CD14-positive monocyte (primary cell): ENCODE measurements at regions not wholly inside any gene's neighbourhood (a gene's known extent, or its start where the extent isn't known, plus 50 kb on each side); places are given as distances from the start of the nearest gene placed in this dataset.
A peak's percentile ranks its signal among the peaks of the same experiment; 100 is the strongest.

Experiments used
- DNase-seq, 3 donors: peaks; one replicate each; pipeline ENCODE4 v3.0.0-alpha.2; 2011 to 2022
- H2AFZ ChIP-seq: 2 replicates; pipeline ENCODE4 v1.6.0; 2012; ENCODE audit warnings: mild to moderate bottlenecking, low read depth, low read length, inconsistent platforms; ENCODE audit not compliant: insufficient read depth, poor library complexity, severe bottlenecking
- H3K27ac ChIP-seq, 2 donors: 1 replicate in 1 of 2; 2 replicates in 1 of 2; pipeline ENCODE4 v1.5.1; 2012 to 2013; ENCODE audit warnings: low read length in 2 of 2, control low read depth in 1 of 2, inconsistent platforms in 1 of 2, low read depth in 1 of 2, mild to moderate bottlenecking in 1 of 2
- H3K27me3 ChIP-seq, 2 donors: one replicate each; pipeline versions ENCODE4 v1.6.0 to v1.6.1; 2011 to 2013; ENCODE audit warnings: low read length in 2 of 2; ENCODE audit not compliant: control insufficient read depth in 2 of 2, insufficient read depth in 2 of 2
- H3K36me3 ChIP-seq, 2 donors: replicated peaks in 1 of 2; 1 replicate in 1 of 2; 2 replicates in 1 of 2; pipeline versions ENCODE4 v1.5.1 to v1.6.1; 2012 to 2013; ENCODE audit warnings: low read length in 2 of 2, control low read depth in 1 of 2, inconsistent platforms in 1 of 2, mild to moderate bottlenecking in 1 of 2; ENCODE audit not compliant: insufficient read depth in 2 of 2, control insufficient read depth in 1 of 2
- H3K4me1 ChIP-seq, 2 donors: 1 replicate in 1 of 2; 2 replicates in 1 of 2; pipeline versions ENCODE4 v1.5.1 to v1.6.1; 2012 to 2013; ENCODE audit warnings: low read length in 2 of 2, control low read depth in 1 of 2, inconsistent platforms in 1 of 2, mild to moderate bottlenecking in 1 of 2, moderate library complexity in 1 of 2; ENCODE audit not compliant: insufficient read depth in 2 of 2, control insufficient read depth in 1 of 2
- H3K4me2 ChIP-seq: replicated peaks from 2 replicates; pipeline ENCODE3; 2012; ENCODE audit warnings: low read length, moderate library complexity, mild to moderate bottlenecking; ENCODE audit not compliant: poor library complexity, severe bottlenecking; ENCODE audit errors: extremely low read depth
- H3K4me3 ChIP-seq, 3 experiments: fragments of 200-600 bp in 1 of 3; sonication (generic) in 1 of 3; replicated peaks in 1 of 3; 1 replicate in 2 of 3; 2 replicates in 1 of 3; pipeline ENCODE4 v1.5.1; 2011 to 2013; ENCODE audit warnings: low read length in 3 of 3, mild to moderate bottlenecking in 3 of 3, control low read depth in 2 of 3, low read depth in 2 of 3, inconsistent platforms in 1 of 3, moderate library complexity in 1 of 3
- H3K79me2 ChIP-seq: 2 replicates; pipeline ENCODE4 v1.6.0; 2012; ENCODE audit warnings: mild to moderate bottlenecking, control low read depth, inconsistent platforms, low read length, moderate library complexity; ENCODE audit not compliant: insufficient read depth
- H3K9ac ChIP-seq: 2 replicates; pipeline ENCODE4 v1.6.0; 2017; ENCODE audit warnings: low read length, mild to moderate bottlenecking; ENCODE audit not compliant: insufficient read depth, poor library complexity, severe bottlenecking
- H3K9me3 ChIP-seq, 2 donors: replicated peaks in 1 of 2; 1 replicate in 1 of 2; 2 replicates in 1 of 2; pipeline versions ENCODE4 v1.5.1 to v1.6.1; 2012 to 2013; ENCODE audit warnings: low read length in 2 of 2, control low read depth in 1 of 2; ENCODE audit not compliant: control insufficient read depth in 1 of 2, insufficient read depth in 1 of 2
- H4K20me1 ChIP-seq: 2 replicates; pipeline ENCODE4 v1.6.0; 2012; ENCODE audit warnings: mild to moderate bottlenecking, low read length, control low read depth, moderate library complexity; ENCODE audit not compliant: insufficient read depth
- H3K27ac Mint-ChIP-seq, 7 donors: one replicate each; pipeline ENCODE4 v1.8.0; 2020; ENCODE audit warnings: mild to moderate bottlenecking in 7 of 7, mixed read lengths in 7 of 7, moderate library complexity in 6 of 7, inconsistent platforms in 2 of 7
- H3K27me3 Mint-ChIP-seq, 3 donors: one replicate each; pipeline ENCODE4 v1.8.0; 2021 to 2022; ENCODE audit warnings: low read depth in 3 of 3, mild to moderate bottlenecking in 3 of 3, mixed read lengths in 3 of 3, moderate library complexity in 3 of 3, inconsistent platforms in 1 of 3
- H3K36me3 Mint-ChIP-seq, 2 donors: one replicate each; pipeline ENCODE4 v1.8.0; 2020; ENCODE audit warnings: mixed read lengths in 2 of 2, inconsistent platforms in 1 of 2, mild to moderate bottlenecking in 1 of 2
- H3K4me1 Mint-ChIP-seq: one replicate; pipeline ENCODE4 v1.8.0; 2020; ENCODE audit warnings: mild to moderate bottlenecking, mixed read lengths
- H3K4me3 Mint-ChIP-seq, 2 donors: one replicate each; pipeline ENCODE4 v1.8.0; 2020; ENCODE audit warnings: mild to moderate bottlenecking in 2 of 2, mixed read lengths in 2 of 2, moderate library complexity in 1 of 2
- H3K9me3 Mint-ChIP-seq, 7 donors: one replicate each; pipeline ENCODE4 v1.8.0; 2020 to 2022; ENCODE audit warnings: mixed read lengths in 7 of 7, mild to moderate bottlenecking in 6 of 7, moderate library complexity in 6 of 7, inconsistent platforms in 2 of 7
- WGBS: methylation state at CpG from one replicate; pipeline ENCODE4 v1.1.5; 2013; ENCODE audit warnings: missing lambda C conversion rate; ENCODE audit not compliant: insufficient coverage; 5-methylcytosine and 5-hydroxymethylcytosine counted together
- intact Hi-C, 2 donors: fragments of 100-400 bp; cut with micrococcal nuclease; formaldehyde crosslinking; loops; one replicate each; pipeline versions ENCODE4 v1.15.0 to v1.15.1; 2023
- TF ChIP-seq, protein P1 (sequence below): fragments of 200-600 bp; IDR thresholded peaks from one replicate; pipeline ENCODE4 v1.8.0; 2022; ENCODE audit warnings: antibody characterized with exemption, mild to moderate bottlenecking

DNA sequence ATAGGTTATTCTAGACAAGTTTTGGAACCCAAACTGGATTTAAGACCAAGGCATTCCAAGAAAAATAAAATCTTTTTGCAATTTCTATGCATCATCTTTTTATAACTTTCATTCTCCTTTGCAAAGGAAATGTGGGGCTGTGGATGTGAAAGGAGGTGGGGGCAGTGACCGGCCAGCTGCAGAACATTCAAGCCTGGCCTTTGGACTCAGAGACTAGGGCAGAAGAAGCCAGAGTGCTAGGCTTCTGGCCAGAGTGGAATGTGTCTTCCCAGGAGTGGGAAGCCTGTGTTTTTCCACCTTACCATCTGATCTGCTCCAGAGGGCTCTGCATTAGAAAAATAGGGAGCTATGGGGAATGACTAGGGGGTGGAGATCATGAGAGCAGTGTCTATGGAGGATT is 148.5 kb downstream of the C9orf152 start:
- H3K36me3 Mint-ChIP-seq = peaks cover 0 to 3% of the 10 kb centered on the region in 2 donors
- DNase-seq = no peak
- intact Hi-C loops = loop anchor here (2.0 to 5.0 kb wide), 2 partner anchors 157 kb away; no protein-coding TSS in a partner anchor
- peaks cover 13 to 15% of the 10 kb centered on the region in 2 donors for H3K4me1 ChIP-seq
- peaks cover 19% of the 10 kb centered on the region for H3K4me1 Mint-ChIP-seq
- no peak overlapping the region for H3K4me2 ChIP-seq
- no peak overlapping the region for H2AFZ ChIP-seq
- no peaks in the 10 kb centered on the region for H3K36me3 ChIP-seq
- H4K20me1 ChIP-seq = no peaks in the 10 kb centered on the region
- no peaks in the 10 kb centered on the region for H3K9me3 ChIP-seq
- H3K27me3 ChIP-seq = no peaks in the 10 kb centered on the region
- H3K4me3 Mint-ChIP-seq = no peak overlapping the region
- H3K9me3 Mint-ChIP-seq = peaks cover 0 to 1% (median 0%) of the 10 kb centered on the region in 7 donors
- H3K9ac ChIP-seq = no peak overlapping the region
- peaks cover 93% of the 10 kb centered on the region for H3K79me2 ChIP-seq
- no peak overlapping the region for H3K27ac ChIP-seq
- H3K4me3 ChIP-seq = no peak overlapping the region
- WGBS = 100% methylated on average over 1 of the region's 1 CpG
- no peak overlapping the region for H3K27ac Mint-ChIP-seq
- H3K27me3 Mint-ChIP-seq = no peaks in the 10 kb centered on the region
- TF ChIP-seq, protein P1, sequence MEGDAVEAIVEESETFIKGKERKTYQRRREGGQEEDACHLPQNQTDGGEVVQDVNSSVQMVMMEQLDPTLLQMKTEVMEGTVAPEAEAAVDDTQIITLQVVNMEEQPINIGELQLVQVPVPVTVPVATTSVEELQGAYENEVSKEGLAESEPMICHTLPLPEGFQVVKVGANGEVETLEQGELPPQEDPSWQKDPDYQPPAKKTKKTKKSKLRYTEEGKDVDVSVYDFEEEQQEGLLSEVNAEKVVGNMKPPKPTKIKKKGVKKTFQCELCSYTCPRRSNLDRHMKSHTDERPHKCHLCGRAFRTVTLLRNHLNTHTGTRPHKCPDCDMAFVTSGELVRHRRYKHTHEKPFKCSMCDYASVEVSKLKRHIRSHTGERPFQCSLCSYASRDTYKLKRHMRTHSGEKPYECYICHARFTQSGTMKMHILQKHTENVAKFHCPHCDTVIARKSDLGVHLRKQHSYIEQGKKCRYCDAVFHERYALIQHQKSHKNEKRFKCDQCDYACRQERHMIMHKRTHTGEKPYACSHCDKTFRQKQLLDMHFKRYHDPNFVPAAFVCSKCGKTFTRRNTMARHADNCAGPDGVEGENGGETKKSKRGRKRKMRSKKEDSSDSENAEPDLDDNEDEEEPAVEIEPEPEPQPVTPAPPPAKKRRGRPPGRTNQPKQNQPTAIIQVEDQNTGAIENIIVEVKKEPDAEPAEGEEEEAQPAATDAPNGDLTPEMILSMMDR = no peak

DNA sequence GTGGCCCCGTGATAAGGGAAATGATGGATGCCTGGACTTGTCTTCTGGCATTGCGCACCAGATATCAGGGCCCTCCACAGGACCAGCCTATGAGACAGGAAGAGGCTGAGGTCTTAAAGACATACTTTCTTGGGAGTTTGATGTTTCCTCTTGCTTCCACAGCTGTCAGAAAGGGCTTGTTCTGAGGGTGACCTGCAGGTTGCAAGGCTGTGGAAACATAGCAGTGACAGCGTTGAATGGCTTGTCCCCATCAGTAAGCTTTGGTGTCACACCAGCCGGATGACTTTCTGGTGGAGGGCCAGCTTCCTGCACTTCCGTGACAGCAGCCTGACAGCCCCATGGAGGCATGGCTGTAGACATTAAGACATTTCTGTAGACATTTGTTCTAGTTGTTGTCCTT is 143.2 kb downstream of the C9orf152 start:
- Histone ChIP-seq H3K4me1 (peaks cover 39 to 50% of the 10 kb centered on the region in 2 donors), H3K79me2 (peaks cover 81% of the 10 kb centered on the region), H3K9me3 (no peaks in the 10 kb centered on the region), H2AFZ (peak overlapping the region; percentile 9), H3K9ac (no peak overlapping the region), H3K36me3 (no peaks in the 10 kb centered on the region), H4K20me1 (no peaks in the 10 kb centered on the region), H3K4me2 (peak overlapping the region; percentile 58), H3K27ac (peak overlapping the region; percentile 60 to 69), H3K4me3 (peak overlapping the region in 1 of 3 experiments; percentile 45), H3K27me3 (no peaks in the 10 kb centered on the region)
- TF ChIP-seq, protein P1 = no peak
- Mint-ChIP-seq H3K4me1 (peaks cover 48% of the 10 kb centered on the region), H3K27me3 (no peaks in the 10 kb centered on the region), H3K4me3 (peak overlapping the region; percentile 59 to 66), H3K27ac (peak overlapping the region in 5 of 7 donors; percentile 6 to 80 (median 58)), H3K9me3 (peaks cover 0 to 1% (median 0%) of the 10 kb centered on the region in 7 donors), H3K36me3 (peaks cover 0 to 3% of the 10 kb centered on the region in 2 donors)
- peak; percentile 65 to 82 (median 67) for DNase-seq
- intact Hi-C loops = loop anchor here in 1 of 2 donors (10.0 kb wide), 1 partner anchor 190 kb away; the partner anchor contains the start of gene TXN
- 23% methylated on average over 3 of the region's 5 CpGs for WGBS
